Gastrocnemius medialis (tissue), 4 donors: ENCODE measurements at regions not wholly inside any gene's neighbourhood (a gene's known extent, or its start where the extent isn't known, plus 50 kb on each side); places are given as distances from the start of the nearest gene placed in this dataset.
"Not testable (repeated sequence)": the region's sequence is repeated elsewhere in the genome, so short reads cannot be mapped to it uniquely, and the experiment has no call there.

Experiments used
- CTCF ChIP-seq, 5 experiments: fragments of 450-650 bp in 3 of 5; fragments of 200-600 bp in 2 of 5; sonication (generic) in 2 of 5; IDR thresholded peaks in 4 of 5; conservative IDR thresholded peaks in 1 of 5; 1 replicate in 4 of 5; 2 replicates in 1 of 5; pipeline ENCODE4 v1.5.1; 2016 to 2019; ENCODE audit warnings: antibody characterized with exemption in 5 of 5, mild to moderate bottlenecking in 3 of 5, moderate library complexity in 3 of 5
- POLR2A ChIP-seq, 2 donors: fragments of 450-650 bp; IDR thresholded peaks; one replicate each; pipeline ENCODE4 v1.6.1; 2017; ENCODE audit warnings: antibody characterized with exemption in 2 of 2, mild to moderate bottlenecking in 2 of 2, moderate library complexity in 2 of 2

- not testable (repeated sequence) for TF ChIP-seq CTCF (IDR thresholded peaks at IDR 0.05 in 4 of 5, conservative IDR thresholded peaks at IDR 0.05 in 1 of 5); POLR2A (IDR thresholded peaks at IDR 0.05)
Observed at GRCh38 chr14:105742904-105743701, 216.7 kb downstream of the TMEM121 start.
